ENCODE measurements at regions not wholly inside any gene's neighbourhood (a gene's known extent, or its start where the extent isn't known, plus 50 kb on each side); places are given as distances from the start of the nearest gene placed in this dataset.

DNA sequence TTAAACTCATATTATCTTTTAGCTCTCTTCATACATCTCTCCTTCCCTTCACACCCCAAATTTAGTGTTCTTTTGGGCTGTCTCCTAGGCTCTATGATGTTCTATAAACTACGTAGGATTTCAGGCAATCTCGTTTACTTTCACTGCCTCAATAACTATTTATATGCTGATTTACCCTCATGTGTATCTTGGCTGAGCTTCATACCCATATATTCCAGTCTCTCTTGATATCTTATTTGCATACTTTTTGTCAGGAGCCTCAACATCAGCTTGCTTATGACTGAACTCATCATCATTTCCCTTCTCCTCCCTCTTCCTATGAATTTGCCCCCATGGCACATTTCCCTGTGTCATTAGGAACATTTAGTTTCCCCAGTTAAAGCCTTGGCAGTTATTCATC lies 262.1 kb upstream of the FBXO33 start:
- no peak overlapping the region for H3K4me3 ChIP-seq (ENCODE audit: low read depth, low read length)
- no peak for DNase-seq (ENCODE audit: low read depth)
- TF ChIP-seq CTCF (IDR thresholded peaks at IDR 0.05; ENCODE audit: control insufficient read depth, extremely low read depth, insufficient read depth), result no peak

DNA sequence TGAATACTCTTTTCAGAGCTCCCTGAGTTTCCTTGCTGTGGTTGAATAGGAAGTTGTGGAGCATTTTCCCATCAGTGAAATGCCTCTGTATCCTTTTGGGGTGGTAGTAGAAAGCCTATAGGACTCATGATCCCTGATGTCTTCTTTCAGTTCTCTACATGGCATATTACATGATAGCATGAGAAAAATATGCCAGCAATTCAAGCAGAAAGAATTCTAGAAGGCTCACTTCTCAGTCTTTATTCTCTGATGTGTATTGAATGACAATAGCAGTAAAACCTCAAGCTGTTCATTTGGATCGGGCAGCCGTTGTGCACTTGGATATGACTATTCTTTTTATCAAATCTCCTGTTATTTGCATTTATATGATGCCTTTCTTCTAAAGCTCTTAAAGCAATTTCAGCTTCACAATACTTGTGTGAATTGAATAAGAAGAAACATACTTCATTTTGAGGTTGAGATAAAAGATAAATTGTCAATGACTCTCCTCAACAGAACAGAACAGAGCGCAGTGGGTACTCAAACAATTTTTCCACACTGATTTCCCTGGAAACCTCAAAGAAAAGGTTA lies 251.5 kb upstream of the FBXO33 start:
- DNase-seq (ENCODE audit: low read depth), result no peak
- no peak overlapping the region for H3K4me3 ChIP-seq (ENCODE audit: low read depth, low read length)
- no peak for TF ChIP-seq CTCF (IDR thresholded peaks at IDR 0.05; ENCODE audit: control insufficient read depth, extremely low read depth, insufficient read depth)

GRCh38 chr14:39682582-39682981 lies 250.3 kb upstream of the FBXO33 start:
- no peak for TF ChIP-seq CTCF (IDR thresholded peaks at IDR 0.05; ENCODE audit: control insufficient read depth, extremely low read depth, insufficient read depth)
- DNase-seq (ENCODE audit: low read depth), result no peak
- H3K4me3 ChIP-seq (ENCODE audit: low read depth, low read length), result no peak overlapping the region

DNA sequence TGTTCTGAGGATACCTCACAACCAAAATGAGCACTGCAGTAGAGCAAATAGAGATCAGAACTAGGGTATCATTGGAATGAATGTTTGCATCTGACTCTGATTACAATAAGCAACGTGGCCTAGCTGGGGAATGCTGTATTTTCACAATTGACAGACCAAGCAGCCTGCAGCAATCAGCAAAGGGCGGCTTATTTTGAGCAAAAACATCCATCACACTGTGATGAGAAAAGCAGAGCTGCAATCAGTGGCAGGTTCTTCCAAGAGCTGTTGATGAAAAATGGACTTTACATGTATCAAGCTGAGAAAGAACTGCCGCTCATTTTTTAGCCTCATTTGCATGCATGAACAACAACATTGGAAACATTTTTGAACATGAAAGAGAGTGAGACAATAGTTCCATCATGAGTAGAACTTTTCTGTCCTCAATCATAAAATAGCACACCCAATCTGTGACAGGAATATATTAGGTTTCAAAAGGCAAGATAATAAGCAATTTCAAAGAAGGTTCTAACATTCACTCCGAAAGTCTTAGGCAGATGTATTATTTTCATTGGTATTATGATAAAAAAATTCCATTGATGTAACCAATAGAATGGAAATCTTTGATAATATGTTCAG lies 249.7 kb upstream of the FBXO33 start:
- no peak for TF ChIP-seq CTCF (IDR thresholded peaks at IDR 0.05; ENCODE audit: control insufficient read depth, extremely low read depth, insufficient read depth)
- no peak for DNase-seq (ENCODE audit: low read depth)
- no peak overlapping the region for H3K4me3 ChIP-seq (ENCODE audit: low read depth, low read length)

- no peak for DNase-seq (ENCODE audit: low read depth)
- no peak for TF ChIP-seq CTCF (IDR thresholded peaks at IDR 0.05; ENCODE audit: control insufficient read depth, extremely low read depth, insufficient read depth)
- H3K4me3 ChIP-seq (ENCODE audit: low read depth, low read length), result no peak overlapping the region
These were observed 248.5 kb upstream of the FBXO33 start for GRCh38 chr14:39680777-39681176.

- no peak for TF ChIP-seq CTCF (IDR thresholded peaks at IDR 0.05; ENCODE audit: control insufficient read depth, extremely low read depth, insufficient read depth)
- no peak for DNase-seq (ENCODE audit: low read depth)
- no peak overlapping the region for H3K4me3 ChIP-seq (ENCODE audit: low read depth, low read length)
These were observed 241.5 kb upstream of the FBXO33 start for GRCh38 chr14:39673734-39674133.

DNA sequence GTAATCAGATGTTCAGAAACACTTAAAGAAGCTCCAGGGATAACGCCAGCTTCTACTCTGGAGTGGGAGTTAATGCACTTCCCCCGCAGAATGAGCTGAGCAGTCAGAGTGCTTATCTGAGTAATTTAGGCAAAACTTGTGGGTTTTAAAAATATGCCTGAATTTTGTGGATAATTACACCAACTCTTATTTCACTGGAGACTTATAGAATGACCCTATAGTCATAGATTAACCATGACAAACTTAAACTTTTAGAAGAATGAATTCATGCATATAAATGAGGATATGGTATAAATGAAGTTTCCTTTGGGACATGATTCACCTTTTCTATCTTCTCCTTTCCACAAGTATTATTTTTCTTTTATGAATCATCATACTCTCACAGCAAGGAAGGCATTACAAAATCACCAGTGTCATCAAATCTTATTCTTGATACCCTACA lies 241.1 kb upstream of the FBXO33 start:
- TF ChIP-seq CTCF (IDR thresholded peaks at IDR 0.05; ENCODE audit: control insufficient read depth, extremely low read depth, insufficient read depth), result no peak
- H3K4me3 ChIP-seq (ENCODE audit: low read depth, low read length), result no peak overlapping the region
- no peak for DNase-seq (ENCODE audit: low read depth)

Measured in LNCaP clone FGC (cell line).